Right lobe of liver (tissue), 4 donors: ENCODE measurements at regions not wholly inside any gene's neighbourhood (a gene's known extent, or its start where the extent isn't known, plus 50 kb on each side); places are given as distances from the start of the nearest gene placed in this dataset.

Experiments
- POLR2A ChIP-seq: fragments of 450-650 bp; IDR thresholded peaks from one replicate; pipeline ENCODE4 v1.6.1; 2017; ENCODE audit warnings: antibody characterized with exemption, mild to moderate bottlenecking
- TF ChIP-seq, protein P1 (sequence below), 4 donors: fragments of 200-600 bp in 3 of 4; fragments of 450-650 bp in 1 of 4; IDR thresholded peaks; one replicate each; pipeline versions ENCODE4 v1.5.1 to v1.8.0; 2016 to 2022; ENCODE audit warnings: antibody characterized with exemption in 4 of 4, mild to moderate bottlenecking in 2 of 4
- donor health status: DM: no; HTN: no; CAD: no.
- donor health status: DM: no; HTN: no; CAD: no.
- donor health status: DM: no; HTN: yes; CAD: no.

DNA sequence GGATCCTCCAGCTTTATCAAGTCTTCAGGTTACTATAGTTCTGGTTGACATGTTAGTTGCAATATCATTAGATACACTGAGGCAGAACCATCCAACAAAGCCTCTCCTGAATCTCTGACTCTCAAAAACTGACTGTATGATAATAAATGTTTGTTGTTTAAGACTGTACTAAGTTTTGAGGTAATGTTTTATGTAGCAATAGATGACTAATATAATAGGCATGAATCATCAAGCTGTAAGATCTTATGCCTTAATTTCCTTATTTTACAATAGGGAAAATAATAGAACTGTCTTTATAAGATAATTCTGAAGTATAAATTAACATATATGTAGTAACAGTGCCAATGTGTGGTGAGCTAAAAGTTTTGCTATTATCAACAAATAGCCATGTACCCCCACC lies 88.9 kb upstream of the TBC1D5 start:
- TF ChIP-seq, protein P1, sequence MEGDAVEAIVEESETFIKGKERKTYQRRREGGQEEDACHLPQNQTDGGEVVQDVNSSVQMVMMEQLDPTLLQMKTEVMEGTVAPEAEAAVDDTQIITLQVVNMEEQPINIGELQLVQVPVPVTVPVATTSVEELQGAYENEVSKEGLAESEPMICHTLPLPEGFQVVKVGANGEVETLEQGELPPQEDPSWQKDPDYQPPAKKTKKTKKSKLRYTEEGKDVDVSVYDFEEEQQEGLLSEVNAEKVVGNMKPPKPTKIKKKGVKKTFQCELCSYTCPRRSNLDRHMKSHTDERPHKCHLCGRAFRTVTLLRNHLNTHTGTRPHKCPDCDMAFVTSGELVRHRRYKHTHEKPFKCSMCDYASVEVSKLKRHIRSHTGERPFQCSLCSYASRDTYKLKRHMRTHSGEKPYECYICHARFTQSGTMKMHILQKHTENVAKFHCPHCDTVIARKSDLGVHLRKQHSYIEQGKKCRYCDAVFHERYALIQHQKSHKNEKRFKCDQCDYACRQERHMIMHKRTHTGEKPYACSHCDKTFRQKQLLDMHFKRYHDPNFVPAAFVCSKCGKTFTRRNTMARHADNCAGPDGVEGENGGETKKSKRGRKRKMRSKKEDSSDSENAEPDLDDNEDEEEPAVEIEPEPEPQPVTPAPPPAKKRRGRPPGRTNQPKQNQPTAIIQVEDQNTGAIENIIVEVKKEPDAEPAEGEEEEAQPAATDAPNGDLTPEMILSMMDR (IDR thresholded peaks at IDR 0.05) = no peak
- no peak for TF ChIP-seq POLR2A
